Tibial nerve (tissue), 3 donors: ENCODE measurements at regions not wholly inside any gene's neighbourhood (a gene's known extent, or its start where the extent isn't known, plus 50 kb on each side); places are given as distances from the start of the nearest gene placed in this dataset.

Source experiments
- CTCF ChIP-seq, 5 experiments: fragments of 200-600 bp in 3 of 5; fragments of 450-650 bp in 2 of 5; sonication (generic) in 3 of 5; IDR thresholded peaks; one replicate each; pipeline ENCODE4 v1.5.1; 2016 to 2019; ENCODE audit warnings: antibody characterized with exemption in 5 of 5, mild to moderate bottlenecking in 3 of 5, moderate library complexity in 2 of 5
- POLR2A ChIP-seq, 2 donors: fragments of 450-650 bp; IDR thresholded peaks; one replicate each; pipeline ENCODE4 v1.6.1; 2017; ENCODE audit warnings: antibody characterized with exemption in 2 of 2, mild to moderate bottlenecking in 2 of 2, moderate library complexity in 2 of 2

GRCh38 chr12:115205755-115206308 lies 521.9 kb upstream of the TBX3 start:
- TF ChIP-seq CTCF (IDR thresholded peaks at IDR 0.05) (no peak), POLR2A (IDR thresholded peaks at IDR 0.05) (no peak)
